LNCAP (cell line): ENCODE measurements at regions not wholly inside any gene's neighbourhood (a gene's known extent, or its start where the extent isn't known, plus 50 kb on each side); places are given as distances from the start of the nearest gene placed in this dataset.
A peak's percentile ranks its signal among the peaks of the same experiment; 100 is the strongest.

Experiments used
- TF ChIP-seq, protein P1 (sequence below): fragments of 450-650 bp; IDR thresholded peaks from 2 replicates; pipeline ENCODE4 v1.5.1; 2017; ENCODE audit warnings: mild to moderate bottlenecking

GRCh38 chr11:92714111-92714510 lies 255.3 kb upstream of the MTNR1B start:
- TF ChIP-seq, protein P1, sequence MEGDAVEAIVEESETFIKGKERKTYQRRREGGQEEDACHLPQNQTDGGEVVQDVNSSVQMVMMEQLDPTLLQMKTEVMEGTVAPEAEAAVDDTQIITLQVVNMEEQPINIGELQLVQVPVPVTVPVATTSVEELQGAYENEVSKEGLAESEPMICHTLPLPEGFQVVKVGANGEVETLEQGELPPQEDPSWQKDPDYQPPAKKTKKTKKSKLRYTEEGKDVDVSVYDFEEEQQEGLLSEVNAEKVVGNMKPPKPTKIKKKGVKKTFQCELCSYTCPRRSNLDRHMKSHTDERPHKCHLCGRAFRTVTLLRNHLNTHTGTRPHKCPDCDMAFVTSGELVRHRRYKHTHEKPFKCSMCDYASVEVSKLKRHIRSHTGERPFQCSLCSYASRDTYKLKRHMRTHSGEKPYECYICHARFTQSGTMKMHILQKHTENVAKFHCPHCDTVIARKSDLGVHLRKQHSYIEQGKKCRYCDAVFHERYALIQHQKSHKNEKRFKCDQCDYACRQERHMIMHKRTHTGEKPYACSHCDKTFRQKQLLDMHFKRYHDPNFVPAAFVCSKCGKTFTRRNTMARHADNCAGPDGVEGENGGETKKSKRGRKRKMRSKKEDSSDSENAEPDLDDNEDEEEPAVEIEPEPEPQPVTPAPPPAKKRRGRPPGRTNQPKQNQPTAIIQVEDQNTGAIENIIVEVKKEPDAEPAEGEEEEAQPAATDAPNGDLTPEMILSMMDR, result no peak

DNA sequence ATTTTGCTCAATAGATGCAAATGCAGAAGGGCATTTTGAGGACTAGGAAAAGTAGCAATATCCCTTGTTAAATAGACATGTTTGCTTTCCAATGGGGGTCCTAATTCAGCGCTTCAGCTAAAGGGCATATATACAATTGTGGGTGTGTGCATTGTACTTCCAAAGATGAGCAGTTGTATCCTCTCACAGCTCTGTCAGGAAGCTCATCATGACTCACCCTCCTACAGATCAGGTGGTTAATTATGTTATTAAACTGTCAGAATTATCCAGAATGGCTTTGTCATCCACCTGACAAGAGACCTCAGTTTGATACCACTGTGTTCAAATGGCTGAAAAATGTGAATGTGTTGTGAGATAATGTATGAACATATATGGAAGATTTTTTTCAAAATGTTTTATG lies 252.2 kb upstream of the MTNR1B start:
- TF ChIP-seq, protein P1, result no peak

GRCh38 chr11:92720385-92720784 lies 249.1 kb upstream of the MTNR1B start:
- TF ChIP-seq, protein P1, result no peak

- TF ChIP-seq, protein P1, result no peak
Observed at GRCh38 chr11:92725352-92725751, 244.1 kb upstream of the MTNR1B start.

DNA sequence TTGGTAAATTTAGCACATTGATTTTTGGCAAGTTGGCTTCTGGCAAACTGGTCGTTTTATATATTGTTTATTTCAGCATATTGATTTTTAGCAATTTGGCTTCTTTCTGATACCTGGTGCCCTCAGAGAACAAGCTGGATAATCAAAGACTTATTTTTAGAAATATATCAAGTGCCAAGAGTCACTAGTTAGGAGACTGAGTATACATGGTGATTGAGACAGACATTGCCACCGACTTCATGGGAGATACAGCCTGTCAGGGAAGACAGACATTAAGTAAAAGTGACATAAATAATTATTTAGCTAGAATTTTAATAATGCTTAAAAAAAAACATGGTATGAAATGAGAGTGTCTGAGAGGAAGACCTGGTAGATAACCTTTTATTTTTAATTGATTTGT lies 242.3 kb upstream of the MTNR1B start:
- TF ChIP-seq, protein P1, result no peak

DNA sequence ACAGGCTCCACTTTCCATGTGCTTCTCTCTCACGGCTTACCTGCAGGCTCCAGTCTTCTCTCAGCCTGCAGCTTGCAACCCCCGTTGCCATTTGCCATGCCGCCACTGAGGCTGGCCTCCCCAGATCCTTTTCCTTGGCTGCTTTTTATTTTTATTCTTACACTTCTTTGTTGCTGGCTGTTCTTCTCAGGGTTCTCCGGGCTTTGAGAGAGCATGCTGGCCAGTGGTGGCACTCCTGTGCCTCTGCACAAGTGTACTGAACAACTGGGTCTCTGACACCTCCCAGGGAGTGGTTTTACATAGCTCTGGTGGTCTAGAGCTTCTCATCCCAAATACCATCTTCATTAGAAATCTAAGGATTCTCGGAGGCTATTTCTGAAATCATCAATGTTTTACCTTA lies 241.7 kb upstream of the MTNR1B start:
- TF ChIP-seq, protein P1, result no peak

GRCh38 chr11:92728628-92729027 lies 240.8 kb upstream of the MTNR1B start:
- TF ChIP-seq, protein P1, result no peak

DNA sequence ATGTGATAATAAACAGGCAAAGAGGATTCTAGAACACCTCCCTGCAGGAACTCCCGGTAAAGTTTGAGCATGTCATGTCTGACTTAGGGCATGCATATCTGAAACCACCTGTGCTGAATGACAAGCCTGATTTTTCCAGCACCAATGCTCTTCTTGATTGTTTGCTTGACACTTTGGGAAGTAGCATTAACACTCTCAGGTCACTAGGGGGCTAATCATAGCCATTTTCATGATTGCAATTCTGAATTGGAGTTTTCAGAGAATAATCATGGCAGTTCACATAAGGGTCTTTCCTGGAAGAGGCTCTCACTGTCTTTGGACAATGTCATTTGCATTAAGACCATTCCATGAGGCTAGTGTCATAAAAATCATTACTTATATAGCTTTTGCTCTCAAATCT lies 234.4 kb upstream of the MTNR1B start:
- TF ChIP-seq, protein P1, result peak; percentile 48
